RPMI7951 (cell line): ENCODE measurements at regions not wholly inside any gene's neighbourhood (a gene's known extent, or its start where the extent isn't known, plus 50 kb on each side); places are given as distances from the start of the nearest gene placed in this dataset.

ENCODE experiments used
- DNase-seq: peaks from one replicate; pipeline ENCODE4 v3.0.0-alpha.2; 2012; ENCODE audit warnings: low read depth

GRCh38 chr19:46944918-46945628, 74.6 kb upstream of the NPAS1 start:
- DNase-seq = peak; percentile 85

GRCh38 chr19:46945694-46946489, 73.7 kb upstream of the NPAS1 start:
- DNase-seq = no peak

- DNase-seq = no peak
Observed at GRCh38 chr19:46946611-46947238, 72.9 kb upstream of the NPAS1 start.

- DNase-seq = no peak
Observed at GRCh38 chr19:46947866-46948265, 71.8 kb upstream of the NPAS1 start.

GRCh38 chr19:46950526-46951170, 69.0 kb upstream of the NPAS1 start:
- DNase-seq = peak; percentile 53

- peak; percentile 81 for DNase-seq
Observed at GRCh38 chr19:46951171-46951986, 68.3 kb upstream of the NPAS1 start.

- DNase-seq = no peak
Observed at GRCh38 chr19:46952874-46953273, 66.8 kb upstream of the NPAS1 start.

- peak; percentile 31 for DNase-seq
Observed at GRCh38 chr19:46953955-46954501, 65.6 kb upstream of the NPAS1 start.

- no peak for DNase-seq
Observed at GRCh38 chr19:46954502-46954992, 65.1 kb upstream of the NPAS1 start.

GRCh38 chr19:46954993-46955812, 64.4 kb upstream of the NPAS1 start:
- peak; percentile 72 for DNase-seq

- DNase-seq = no peak
Observed at GRCh38 chr19:46955813-46956371, 63.7 kb upstream of the NPAS1 start.

GRCh38 chr19:46958532-46958931, 61.1 kb upstream of the NPAS1 start:
- peak; percentile 98 for DNase-seq

- no peak for DNase-seq
Observed at GRCh38 chr19:46959894-46960556, 59.6 kb upstream of the NPAS1 start.

GRCh38 chr19:46962030-46962570, 57.5 kb upstream of the NPAS1 start:
- no peak for DNase-seq

GRCh38 chr19:46963093-46963734, 56.4 kb upstream of the NPAS1 start:
- peak; percentile 99 for DNase-seq

- DNase-seq = no peak
Observed at GRCh38 chr19:46967578-46968032, 52.0 kb upstream of the NPAS1 start.
